Smooth muscle cell (in vitro differentiated cells): ENCODE measurements at regions not wholly inside any gene's neighbourhood (a gene's known extent, or its start where the extent isn't known, plus 50 kb on each side); places are given as distances from the start of the nearest gene placed in this dataset.

ENCODE experiments used
- DNase-seq: peaks from one replicate; lab custom pipeline; 2025; ENCODE audit not compliant: unreplicated experiment; lab: John Stamatoyannopoulos, UW
- H2AFZ ChIP-seq: fragments of 200-600 bp; sonication (generic); 2 replicates; pipeline ENCODE4 v1.6.0; 2016; ENCODE audit warnings: antibody characterized with exemption, low read depth, mild to moderate bottlenecking
- H3F3A ChIP-seq: fragments of 200-600 bp; sonication (generic); 2 replicates; pipeline ENCODE4 v1.6.0; 2017; ENCODE audit warnings: antibody characterized with exemption, low read depth
- H3K27ac ChIP-seq: fragments of 200-600 bp; sonication (generic); 2 replicates; pipeline ENCODE4 v1.5.1; 2016; ENCODE audit warnings: low read depth, mild to moderate bottlenecking
- H3K27me3 ChIP-seq: fragments of 200-600 bp; sonication (generic); 2 replicates; pipeline ENCODE4 v1.6.1; 2016; ENCODE audit warnings: low read depth, mild to moderate bottlenecking
- H3K36me3 ChIP-seq: fragments of 200-600 bp; sonication (generic); 2 replicates; pipeline ENCODE4 v1.5.1; 2016; ENCODE audit warnings: low read depth
- H3K4me1 ChIP-seq: fragments of 200-600 bp; sonication (generic); 2 replicates; pipeline ENCODE4 v1.5.1; 2016; ENCODE audit warnings: low read depth
- H3K4me2 ChIP-seq: fragments of 200-600 bp; sonication (generic); 2 replicates; pipeline ENCODE4 v1.6.0; 2016; ENCODE audit warnings: mild to moderate bottlenecking
- H3K4me3 ChIP-seq: fragments of 200-600 bp; sonication (generic); 2 replicates; pipeline ENCODE4 v1.5.1; 2016; ENCODE audit warnings: mild to moderate bottlenecking
- H3K79me2 ChIP-seq: fragments of 200-600 bp; sonication (generic); 2 replicates; pipeline ENCODE4 v1.6.0; 2016; ENCODE audit warnings: low read depth, mild to moderate bottlenecking
- H3K9ac ChIP-seq: fragments of 200-600 bp; sonication (generic); 2 replicates; pipeline ENCODE4 v1.6.0; 2016; ENCODE audit warnings: low read depth
- H3K9me3 ChIP-seq: fragments of 200-600 bp; sonication (generic); replicated peaks from 2 replicates; pipeline ENCODE4 v1.5.1; 2016; ENCODE audit warnings: low read depth
- H4K20me1 ChIP-seq: fragments of 200-600 bp; sonication (generic); 2 replicates; pipeline ENCODE4 v1.6.0; 2016; ENCODE audit warnings: low read depth
- CTCF ChIP-seq: fragments of 200-600 bp; sonication (generic); IDR thresholded peaks from 2 replicates; pipeline ENCODE4 v1.5.1; 2017; ENCODE audit warnings: borderline replicate concordance, mild to moderate bottlenecking, antibody characterized with exemption; ENCODE audit not compliant: insufficient read depth, poor library complexity, severe bottlenecking
- WGBS: methylation state at CpG from one replicate; pipeline ENCODE4 v1.1.7; 2016; ENCODE audit warnings: low lambda C conversion rate; 5-methylcytosine and 5-hydroxymethylcytosine counted together

- DNase-seq, result no peak
- no peaks in the 10 kb centered on the region for H3K4me1 ChIP-seq
- no peaks in the 10 kb centered on the region for H3K36me3 ChIP-seq
- H3K79me2 ChIP-seq, result no peaks in the 10 kb centered on the region
- no peaks in the 10 kb centered on the region for H3K9me3 ChIP-seq
- no peak overlapping the region for H3K4me3 ChIP-seq
- WGBS, result 88% methylated on average over 4 of the region's 4 CpGs
- no peak overlapping the region for H3K4me2 ChIP-seq
- no peak overlapping the region for H2AFZ ChIP-seq
- no peak overlapping the region for H3K9ac ChIP-seq
- no peaks in the 10 kb centered on the region for H3F3A ChIP-seq
- H4K20me1 ChIP-seq, result no peaks in the 10 kb centered on the region
- no peak overlapping the region for H3K27ac ChIP-seq
- H3K27me3 ChIP-seq, result peaks cover 9% of the 10 kb centered on the region
- TF ChIP-seq CTCF, result no peak
These were observed 1011.3 kb upstream of the NR2F2 start for GRCh38 chr15:95319242-95319641.

- Histone ChIP-seq H2AFZ (no peak overlapping the region), H3K27me3 (peaks cover 54% of the 10 kb centered on the region), H3K4me3 (no peak overlapping the region), H3K4me1 (peaks cover 11% of the 10 kb centered on the region), H3K9ac (no peak overlapping the region), H3K36me3 (no peaks in the 10 kb centered on the region), H3K27ac (no peak overlapping the region), H3K9me3 (no peaks in the 10 kb centered on the region), H3K4me2 (no peak overlapping the region), H4K20me1 (no peaks in the 10 kb centered on the region), H3K79me2 (no peaks in the 10 kb centered on the region), H3F3A (no peaks in the 10 kb centered on the region)
- no peak for TF ChIP-seq CTCF
- DNase-seq, result no peak
- 82% methylated on average over 7 of the region's 7 CpGs for WGBS
These were observed 1006.7 kb upstream of the NR2F2 start for GRCh38 chr15:95323796-95324195.

GRCh38 chr15:95324656-95325055 lies 1005.8 kb upstream of the NR2F2 start:
- no peak for TF ChIP-seq CTCF
- WGBS, result 94% methylated on average over 7 of the region's 7 CpGs

GRCh38 chr15:95325763-95326404 lies 1004.6 kb upstream of the NR2F2 start:
- Histone ChIP-seq H3K4me3 (no peak overlapping the region), H3K79me2 (no peaks in the 10 kb centered on the region), H2AFZ (no peak overlapping the region), H3K9me3 (no peaks in the 10 kb centered on the region), H3F3A (no peaks in the 10 kb centered on the region), H4K20me1 (no peaks in the 10 kb centered on the region), H3K36me3 (no peaks in the 10 kb centered on the region), H3K27me3 (peaks cover 56% of the 10 kb centered on the region), H3K9ac (no peak overlapping the region), H3K4me1 (peaks cover 11% of the 10 kb centered on the region), H3K27ac (no peak overlapping the region), H3K4me2 (no peak overlapping the region)
- no peak for TF ChIP-seq CTCF
- 89% methylated on average over 7 of the region's 7 CpGs for WGBS
- no peak for DNase-seq

More at GRCh38 chr15:95324656-95325055, 1005.8 kb upstream of the NR2F2 start:
- H3K27ac ChIP-seq, result no peak overlapping the region
- H3K36me3 ChIP-seq, result no peaks in the 10 kb centered on the region
- H3K4me2 ChIP-seq, result no peak overlapping the region
- no peak overlapping the region for H3K4me3 ChIP-seq
- no peaks in the 10 kb centered on the region for H3K9me3 ChIP-seq
- H2AFZ ChIP-seq, result no peak overlapping the region
- no peaks in the 10 kb centered on the region for H3K79me2 ChIP-seq
- no peaks in the 10 kb centered on the region for H4K20me1 ChIP-seq
- H3K4me1 ChIP-seq, result peaks cover 11% of the 10 kb centered on the region
- peaks cover 56% of the 10 kb centered on the region for H3K27me3 ChIP-seq
- no peak for DNase-seq
- no peaks in the 10 kb centered on the region for H3F3A ChIP-seq
- no peak overlapping the region for H3K9ac ChIP-seq
